ENCODE measurements at regions not wholly inside any gene's neighbourhood (a gene's known extent, or its start where the extent isn't known, plus 50 kb on each side); places are given as distances from the start of the nearest gene placed in this dataset.
"Not testable (repeated sequence)": the region's sequence is repeated elsewhere in the genome, so short reads cannot be mapped to it uniquely, and the experiment has no call there.

DNA sequence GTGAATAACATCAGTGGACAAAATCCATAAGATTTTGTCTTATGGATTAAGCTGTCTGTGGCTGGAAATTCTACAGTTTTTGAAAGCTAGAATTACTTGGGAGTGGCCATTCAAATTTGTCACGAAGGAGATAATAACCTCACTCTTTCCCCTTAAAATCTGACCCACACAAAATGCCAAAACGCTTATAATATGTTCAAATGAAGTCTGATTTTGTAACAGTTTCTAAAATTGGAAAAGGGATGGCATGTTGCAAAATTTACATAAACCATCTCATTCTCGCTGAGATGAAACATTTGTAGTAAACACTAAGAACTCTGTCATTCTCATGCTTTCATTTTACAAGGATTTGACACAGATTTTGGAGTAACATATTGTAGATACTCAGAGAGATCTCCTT is 112.7 kb downstream of the GJA1 start:
- no peak for DNase-seq (ENCODE audit: low spot score)

DNA sequence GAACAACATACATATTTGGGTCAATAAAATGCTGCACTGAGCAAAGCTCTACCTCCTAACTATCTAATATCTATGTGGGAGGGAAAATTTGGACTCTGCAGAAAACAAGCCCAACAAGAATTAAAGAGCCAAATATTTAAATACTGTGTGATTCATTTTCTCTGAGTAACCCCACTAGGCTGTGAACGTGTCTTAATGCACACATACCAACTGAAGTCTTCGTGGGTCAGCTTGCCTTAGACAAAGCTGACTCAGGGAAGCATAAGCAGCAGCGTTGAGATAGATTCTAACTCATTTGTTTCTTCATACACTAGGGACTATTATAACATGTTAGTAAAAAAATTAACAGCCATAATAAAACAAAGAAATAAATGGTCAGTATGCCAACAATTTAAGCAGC is 114.3 kb downstream of the GJA1 start:
- DNase-seq (ENCODE audit: low spot score) = peak; percentile 37

DNA sequence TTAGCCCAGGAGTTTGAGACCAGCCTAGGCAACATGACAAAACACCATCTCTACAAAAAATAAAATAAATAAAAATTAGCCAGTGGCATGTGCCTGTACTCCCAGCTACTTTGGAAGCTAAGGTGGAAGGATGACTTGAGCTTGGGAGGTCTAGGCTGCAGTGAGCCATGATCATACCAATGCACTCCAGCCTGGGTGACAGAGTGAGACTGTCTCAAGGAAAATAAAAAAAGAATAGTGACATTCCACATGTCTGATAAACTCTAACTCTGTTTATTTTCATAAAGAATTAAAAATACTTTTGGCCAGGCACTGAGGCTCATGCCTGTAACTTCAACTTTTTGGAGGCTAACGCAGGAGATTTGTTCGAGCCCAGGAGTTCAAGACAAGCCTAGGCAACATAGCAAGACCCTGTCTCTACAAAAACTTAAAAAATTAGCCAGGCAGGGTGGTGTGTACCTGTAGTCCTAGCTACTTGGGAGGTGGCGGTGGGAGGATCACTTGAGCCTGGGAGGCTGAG is 115.1 kb downstream of the GJA1 start:
- no peak for DNase-seq (ENCODE audit: low spot score)

DNA sequence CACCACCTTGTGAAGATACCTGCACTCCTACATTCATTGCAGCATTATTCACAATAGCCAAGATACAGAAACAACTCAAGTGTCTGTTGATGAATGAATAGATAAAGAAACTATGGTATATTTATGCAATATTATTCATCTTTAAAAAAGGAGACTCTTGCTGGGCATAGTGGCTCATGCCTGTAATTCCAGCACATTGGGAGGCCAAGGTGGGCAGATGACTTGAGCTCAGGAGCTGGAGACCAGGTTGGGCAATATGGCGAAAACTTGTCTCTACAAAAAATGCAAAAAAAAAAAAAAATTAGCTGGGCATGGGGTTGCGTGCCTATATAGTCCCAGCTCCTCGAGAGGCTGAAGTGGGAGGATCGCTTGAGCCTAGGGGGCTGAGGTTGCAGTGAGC is 119.8 kb downstream of the GJA1 start:
- DNase-seq (ENCODE audit: low spot score) = no peak

DNA sequence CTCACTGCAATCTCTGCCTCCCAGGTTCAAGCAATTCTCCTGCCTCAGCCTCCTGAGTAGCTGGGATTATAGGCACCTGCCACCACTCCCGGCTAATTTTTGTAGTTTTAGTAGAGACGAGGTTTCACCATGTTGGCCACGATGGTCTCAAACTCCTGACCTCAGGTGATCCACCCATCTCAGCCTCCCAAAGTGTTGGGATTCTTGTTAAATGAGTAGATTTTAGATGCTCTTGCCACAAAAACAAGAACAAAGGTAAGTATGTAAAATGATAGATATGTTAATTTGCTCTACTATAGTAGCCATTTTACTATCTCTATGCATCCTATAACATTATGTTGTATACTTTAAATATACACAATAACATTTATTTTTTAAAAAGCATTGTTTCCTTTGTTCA is 120.7 kb downstream of the GJA1 start:
- not testable (repeated sequence) for DNase-seq (ENCODE audit: low spot score)

DNA sequence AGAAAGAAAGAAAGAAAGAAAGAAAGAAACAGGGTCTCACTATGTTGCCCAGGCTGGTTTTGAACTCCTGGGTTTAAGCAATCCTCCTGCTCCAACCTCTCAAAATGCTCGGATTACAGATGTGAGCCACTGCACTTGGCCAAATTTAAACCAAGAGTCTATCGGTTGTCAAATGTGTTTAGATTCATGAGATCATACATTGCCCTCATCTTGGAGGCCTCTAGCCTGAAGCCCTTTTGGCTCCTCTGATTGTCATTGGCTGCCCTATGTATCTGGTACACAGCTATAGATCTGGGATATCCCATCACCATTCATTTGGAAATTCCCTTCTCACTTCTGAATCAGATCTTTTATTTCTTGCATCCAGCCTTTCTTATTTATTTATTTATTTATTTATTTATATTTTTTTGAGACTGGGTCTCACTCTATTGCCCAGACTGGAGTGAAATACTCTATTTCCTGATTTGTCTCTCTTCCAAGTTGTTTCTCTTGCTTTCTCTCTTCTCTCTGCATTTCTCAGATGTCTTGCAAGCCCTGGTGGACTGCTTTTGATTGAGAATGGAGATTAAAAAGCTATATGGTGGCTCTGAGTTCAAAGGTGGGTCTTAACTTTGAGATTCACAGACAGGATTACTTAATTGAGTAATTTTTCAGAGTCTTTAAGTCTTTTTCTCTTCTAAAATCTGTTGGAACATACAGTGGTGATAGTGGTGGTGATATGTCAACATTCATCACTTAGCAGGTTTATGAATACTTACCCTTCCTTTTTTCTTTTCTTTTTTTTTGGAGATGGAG is 121.9 kb downstream of the GJA1 start:
- DNase-seq (ENCODE audit: low spot score) = no peak

DNA sequence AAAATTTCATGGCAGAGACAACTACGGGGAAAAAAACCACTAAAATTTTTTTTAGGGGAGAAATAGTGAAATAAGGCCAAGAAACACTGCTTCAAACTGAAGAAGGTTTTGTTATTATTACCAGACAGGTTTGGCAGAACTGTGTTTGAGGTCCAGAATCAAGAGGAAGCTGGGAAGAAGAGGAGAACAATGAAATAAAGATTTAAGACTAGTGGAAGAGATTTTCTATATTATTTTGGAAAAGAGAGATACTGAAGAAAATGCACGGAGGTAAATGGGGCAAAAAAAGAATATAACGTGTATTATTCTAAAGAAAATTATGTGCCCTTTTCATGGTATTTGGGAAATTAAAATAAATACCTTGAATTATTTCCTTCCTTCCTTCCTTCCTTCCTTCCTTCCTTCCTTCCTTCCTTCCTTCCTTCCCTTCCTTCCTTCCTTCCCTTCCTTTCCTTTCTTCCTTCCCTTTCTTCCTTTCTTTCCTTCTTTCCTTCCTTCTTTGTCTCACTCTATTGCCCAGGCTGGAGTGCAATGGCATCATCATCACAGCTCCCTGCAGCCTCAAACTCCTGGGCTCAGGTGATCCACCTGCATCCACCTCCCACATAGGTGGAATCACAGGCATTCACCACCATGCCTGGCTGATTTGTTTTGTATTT is 124.3 kb downstream of the GJA1 start:
- no peak for DNase-seq (ENCODE audit: low spot score)

DNA sequence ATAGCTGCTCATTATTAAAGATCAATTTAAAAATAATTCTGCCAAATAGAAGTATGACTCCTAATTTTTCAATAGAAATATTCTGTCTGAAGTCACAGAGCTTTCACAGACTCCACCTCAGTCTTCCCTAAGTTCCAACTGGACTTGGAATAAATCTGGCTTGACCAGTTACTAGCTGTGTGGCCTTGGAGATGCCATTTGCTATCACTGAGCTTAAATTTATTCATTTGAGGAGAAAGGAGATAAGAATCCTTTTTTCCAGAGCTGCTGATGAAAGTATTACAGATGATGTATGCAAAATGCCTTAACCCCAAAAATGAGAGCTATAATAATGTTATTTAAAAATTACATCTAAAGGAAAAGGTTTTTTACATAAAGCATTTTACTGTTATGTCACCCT is 125.0 kb downstream of the GJA1 start:
- DNase-seq (ENCODE audit: low spot score) = no peak

DNA sequence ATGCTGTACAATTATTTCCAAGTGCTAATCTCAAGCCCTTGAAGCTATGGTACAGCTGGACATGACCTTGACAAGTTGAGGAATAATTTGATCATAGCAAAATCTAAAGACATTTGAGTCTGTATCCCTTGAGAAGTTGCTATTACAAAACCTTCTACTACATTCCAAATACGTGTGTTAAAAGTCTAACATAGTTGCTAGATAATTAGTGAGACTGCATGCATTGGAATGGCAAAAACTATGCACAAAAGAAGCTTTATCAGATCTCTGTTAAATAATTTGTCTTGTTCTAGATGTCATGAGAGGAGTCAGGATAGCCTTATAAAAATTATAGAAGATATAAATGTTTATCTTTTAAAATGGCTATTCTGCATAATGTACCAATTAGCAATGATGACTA is 127.8 kb downstream of the GJA1 start:
- DNase-seq (ENCODE audit: low spot score) = no peak

DNA sequence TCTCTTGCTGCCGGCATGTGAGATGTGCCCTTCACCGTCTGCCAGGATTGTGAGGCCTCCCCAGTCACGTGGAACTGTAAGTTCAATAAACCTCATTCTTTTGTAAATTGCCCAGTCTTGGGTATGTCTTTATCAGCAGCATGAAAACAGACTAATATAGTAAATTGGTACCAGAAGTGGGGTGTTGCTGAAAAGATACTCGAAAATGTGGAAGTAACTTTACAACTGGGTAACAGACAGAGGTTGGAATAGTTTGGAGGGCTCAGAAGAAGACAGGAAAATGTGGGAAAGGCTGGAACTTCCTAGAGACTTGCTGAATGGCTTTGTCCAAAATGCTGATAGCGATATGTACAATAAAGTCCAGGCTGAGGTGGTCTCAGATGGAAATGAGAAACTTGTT is 129.1 kb downstream of the GJA1 start:
- not testable (repeated sequence) for DNase-seq (ENCODE audit: low spot score)

DNA sequence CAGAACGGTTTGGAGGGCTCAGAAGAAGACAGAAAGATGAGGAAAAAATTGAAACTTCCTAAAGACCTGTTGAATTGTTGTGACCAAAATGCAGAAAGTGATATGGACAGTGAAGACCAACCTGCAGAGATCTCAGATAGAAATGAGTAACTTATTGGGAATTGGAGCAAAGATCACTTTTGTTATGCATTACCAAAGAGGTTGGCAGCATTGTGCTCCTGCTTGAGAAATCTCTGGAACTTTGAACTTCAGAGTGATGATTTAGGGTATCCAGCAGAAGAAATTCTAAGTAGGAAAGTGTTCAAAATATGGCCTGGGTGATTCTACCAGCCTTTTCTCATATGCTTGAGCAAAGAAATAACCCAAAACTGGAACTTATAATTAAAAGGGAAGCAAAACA is 136.0 kb downstream of the GJA1 start:
- DNase-seq (ENCODE audit: low spot score) = no peak

DNA sequence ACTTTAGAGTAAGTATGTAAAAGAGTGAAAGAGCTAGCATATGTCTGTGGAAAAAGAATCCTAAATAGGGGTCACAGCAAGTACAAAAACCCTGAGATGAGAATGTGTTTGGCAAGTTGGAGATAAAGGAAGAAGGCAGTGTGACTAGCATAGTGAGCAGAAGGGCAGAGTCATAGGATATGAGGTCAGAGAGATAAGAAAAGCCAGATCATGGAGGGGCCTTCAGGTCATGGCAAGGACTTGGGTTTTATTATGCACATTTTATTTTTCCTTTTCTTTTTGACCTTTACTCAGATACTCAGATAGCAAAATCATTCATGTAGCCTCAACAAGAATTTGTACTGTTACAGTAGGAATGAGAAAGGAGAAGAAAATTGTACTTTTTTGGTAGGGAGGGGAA is 138.0 kb downstream of the GJA1 start:
- peak; percentile 21 for DNase-seq (ENCODE audit: low spot score)

DNA sequence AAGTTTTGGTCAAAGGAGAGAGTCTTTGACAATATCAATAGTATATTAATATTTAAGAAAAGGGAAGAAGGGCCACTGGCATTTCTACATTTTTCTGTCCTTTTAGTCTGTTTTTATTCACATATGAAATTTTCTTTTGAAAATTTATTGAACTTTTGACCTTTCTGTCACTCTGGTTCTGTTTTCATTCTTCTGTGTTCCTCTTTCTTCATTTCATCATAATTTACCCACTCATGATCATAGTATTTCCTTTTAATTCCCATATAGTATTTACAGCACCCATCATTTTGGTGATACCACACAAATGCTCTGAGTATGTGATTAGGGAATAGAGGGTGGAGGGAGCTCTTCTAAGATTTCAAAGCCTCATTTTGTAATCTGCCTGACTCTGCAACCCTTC is 142.8 kb downstream of the GJA1 start:
- DNase-seq (ENCODE audit: low spot score) = no peak

DNA sequence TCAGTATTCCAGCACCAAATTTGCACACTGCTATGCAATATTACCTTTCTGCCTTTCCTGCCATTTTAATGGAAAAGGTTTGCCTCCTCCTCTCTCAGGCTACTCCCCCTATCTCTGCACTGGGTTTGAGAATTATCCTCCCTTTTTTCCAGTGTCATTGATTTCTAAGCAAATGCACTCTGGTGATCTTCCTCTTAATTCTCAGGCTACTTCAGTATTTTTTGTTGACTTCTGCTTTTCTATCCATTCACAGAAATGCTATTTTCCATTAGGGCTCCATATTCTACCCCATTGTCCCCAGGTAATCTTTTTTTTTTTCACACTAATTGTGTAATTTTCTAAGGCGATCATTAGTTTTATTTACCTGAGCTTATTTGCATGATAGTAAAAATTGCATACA is 144.0 kb downstream of the GJA1 start:
- DNase-seq (ENCODE audit: low spot score) = no peak

DNA sequence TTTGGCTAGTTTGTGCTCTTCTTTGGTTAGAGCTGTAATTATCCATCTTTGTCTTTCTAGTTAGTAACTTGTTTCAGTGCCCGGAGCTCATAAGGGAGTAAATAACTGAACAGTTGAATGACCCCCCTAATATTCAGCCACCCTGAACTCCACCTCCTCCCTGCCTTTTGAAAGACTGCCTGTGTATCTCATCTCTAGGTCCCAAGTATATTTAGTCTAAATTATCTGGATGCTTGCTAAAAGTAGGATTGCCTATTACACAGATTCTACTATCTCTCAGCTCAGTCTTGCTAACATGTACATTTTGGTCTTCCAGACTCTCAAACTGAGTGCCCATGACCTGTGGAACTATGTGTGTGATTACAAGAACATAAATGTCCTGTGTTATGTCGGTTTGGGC is 145.9 kb downstream of the GJA1 start:
- DNase-seq (ENCODE audit: low spot score) = no peak

DNA sequence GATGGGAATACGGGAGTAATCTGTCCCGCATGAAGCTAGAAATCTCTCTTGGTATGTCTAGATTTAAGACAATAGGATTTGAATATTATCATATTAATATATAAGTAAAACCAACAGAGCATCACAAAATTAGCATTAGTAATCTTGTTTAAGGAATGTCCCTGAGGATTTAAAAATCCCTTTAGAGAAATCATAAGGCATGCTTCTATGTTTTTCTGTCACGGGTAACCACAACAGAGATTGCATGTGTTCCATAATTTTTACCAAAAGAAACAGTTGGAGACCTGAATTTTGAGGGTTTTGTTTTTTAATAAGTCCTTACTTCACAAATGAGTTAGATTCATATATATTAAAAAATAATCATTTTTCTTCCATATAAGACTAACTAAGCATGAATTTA is 146.8 kb downstream of the GJA1 start:
- no peak for DNase-seq (ENCODE audit: low spot score)

DNA sequence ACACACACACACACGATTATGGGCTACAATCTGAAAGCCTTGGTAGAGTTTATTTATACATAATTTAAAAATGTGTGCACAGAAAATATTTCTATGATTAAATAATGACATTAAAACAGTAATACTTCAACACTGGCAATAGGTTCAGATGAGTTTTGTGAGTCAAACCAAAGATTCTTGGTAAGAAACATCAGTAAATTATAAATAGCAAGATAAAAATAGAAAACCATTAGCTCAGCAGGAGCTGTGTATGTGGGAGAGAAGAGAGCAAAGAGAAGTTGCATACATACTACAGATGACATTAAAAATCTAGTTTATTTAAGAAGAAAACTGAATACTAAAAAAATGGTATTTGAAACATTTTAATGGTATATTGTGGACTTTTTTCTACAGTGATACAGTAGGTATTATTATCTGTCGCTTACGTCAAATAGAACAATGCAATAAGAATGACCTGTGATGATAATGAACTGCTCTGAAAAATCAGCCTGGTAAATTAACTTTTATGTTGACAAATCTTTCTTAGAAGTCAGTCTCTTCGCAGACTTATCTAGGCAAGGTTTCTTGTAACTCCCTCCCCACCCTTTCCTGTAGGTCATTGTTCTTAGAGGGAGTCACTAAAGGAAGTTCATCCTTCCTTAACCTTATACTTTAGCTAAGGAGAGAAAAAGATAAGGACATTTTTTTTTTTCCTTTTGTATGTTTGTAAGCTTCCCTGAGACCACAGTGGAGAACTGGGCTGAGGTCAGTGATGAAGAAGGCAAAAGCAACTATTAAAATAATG is 149.3 kb downstream of the GJA1 start:
- peak; percentile 49 for DNase-seq (ENCODE audit: low spot score)

DNA sequence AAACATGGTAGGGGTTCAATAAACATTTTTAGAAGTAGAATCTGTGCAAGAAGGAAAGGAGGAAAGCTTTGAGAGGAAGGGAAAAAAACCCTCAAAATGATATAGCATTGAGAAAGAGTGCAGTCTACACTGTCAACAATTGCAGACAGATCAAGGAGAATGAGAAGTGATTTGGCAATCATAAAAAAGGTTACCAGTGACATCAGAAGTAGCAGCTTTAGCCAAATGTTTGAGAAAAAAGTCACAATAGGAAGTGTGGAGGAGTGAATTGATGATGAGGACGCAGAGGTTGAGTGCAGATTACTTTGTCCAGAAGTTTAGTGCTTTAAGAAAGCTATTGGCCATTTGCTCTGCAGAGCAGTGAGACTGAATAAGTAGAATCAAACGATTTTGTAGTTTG is 155.0 kb downstream of the GJA1 start:
- DNase-seq (ENCODE audit: low spot score) = peak; percentile 10

DNA sequence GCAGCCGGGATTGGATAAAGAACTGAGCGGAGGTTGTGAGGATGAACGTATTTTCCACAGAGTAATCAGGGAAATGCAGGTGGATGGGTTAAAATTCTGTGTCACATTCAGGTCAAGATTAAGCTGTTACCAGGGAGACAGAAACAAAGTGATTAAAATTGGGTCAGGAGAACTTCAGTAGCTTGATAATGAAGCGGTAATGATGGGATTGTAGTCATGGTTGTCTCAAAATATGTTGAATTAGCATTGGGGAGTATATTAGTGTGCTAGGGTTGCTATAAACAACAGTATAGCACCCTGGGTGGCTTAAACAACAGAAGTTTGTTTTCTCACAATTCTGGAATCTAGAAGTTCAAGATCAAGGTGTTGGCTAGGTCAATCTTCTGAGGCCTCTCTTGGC is 155.5 kb downstream of the GJA1 start:
- no peak for DNase-seq (ENCODE audit: low spot score)

DNA sequence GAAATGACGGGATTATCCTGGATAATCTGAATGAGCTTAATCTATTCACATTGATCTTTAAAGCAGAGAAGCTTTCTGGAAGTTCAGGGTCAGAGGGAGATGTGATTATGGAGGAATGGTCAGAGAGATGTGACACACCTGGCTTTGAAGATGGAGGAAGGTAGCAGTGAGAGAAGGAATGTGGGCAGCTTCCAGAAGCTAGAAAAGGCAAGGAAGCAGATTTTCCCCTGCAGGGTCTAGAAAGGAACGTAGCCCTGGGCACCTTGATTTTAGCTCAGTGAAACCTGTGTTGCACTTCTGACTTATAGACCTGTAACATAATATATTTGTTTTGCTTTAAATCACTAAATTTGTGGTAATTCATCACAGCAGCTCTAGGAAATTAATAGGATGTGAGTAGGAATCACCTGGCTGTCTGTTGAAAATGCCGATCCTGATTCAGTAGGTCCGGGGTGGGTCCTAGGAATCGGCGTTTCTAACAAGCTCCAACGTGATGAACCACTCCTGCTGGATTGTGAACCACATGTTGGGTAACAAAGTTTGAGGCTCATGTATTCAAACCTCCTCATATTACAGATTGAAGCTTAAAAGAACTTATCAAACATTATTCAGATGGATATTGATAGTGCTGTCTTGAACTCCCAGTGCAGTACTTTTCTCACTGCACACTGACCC is 157.0 kb downstream of the GJA1 start:
- DNase-seq (ENCODE audit: low spot score) = no peak

DNA sequence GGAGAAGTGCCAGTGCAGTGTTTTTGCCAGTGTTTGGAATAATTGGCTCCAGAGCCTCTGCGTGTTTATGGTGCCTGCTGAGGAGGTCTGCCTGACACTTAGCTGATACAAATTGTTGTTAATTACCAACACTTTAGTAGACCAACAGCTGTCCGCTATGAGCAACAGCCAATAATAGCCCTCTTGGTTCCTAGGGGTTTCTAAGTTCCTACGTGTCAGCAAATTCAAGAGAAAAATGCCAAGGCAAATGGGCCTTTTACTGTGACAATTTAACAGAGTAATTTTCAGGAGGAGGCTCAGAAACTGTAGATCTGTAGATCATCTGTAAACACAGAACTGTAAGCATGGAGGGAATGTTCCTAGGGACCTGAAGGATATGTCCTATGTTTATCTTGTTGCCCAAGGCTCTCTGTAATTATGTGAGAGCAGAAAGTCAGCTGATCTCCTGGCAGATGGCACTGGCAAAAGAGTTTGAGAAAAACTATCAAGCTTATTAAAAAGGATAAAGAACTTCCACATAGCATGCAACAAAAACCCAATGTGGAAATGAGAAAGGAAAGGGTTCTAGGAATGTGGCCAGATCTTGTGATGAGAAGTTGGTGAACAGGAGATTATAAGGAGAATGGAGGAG is 157.7 kb downstream of the GJA1 start:
- peak; percentile 21 for DNase-seq (ENCODE audit: low spot score)

DNA sequence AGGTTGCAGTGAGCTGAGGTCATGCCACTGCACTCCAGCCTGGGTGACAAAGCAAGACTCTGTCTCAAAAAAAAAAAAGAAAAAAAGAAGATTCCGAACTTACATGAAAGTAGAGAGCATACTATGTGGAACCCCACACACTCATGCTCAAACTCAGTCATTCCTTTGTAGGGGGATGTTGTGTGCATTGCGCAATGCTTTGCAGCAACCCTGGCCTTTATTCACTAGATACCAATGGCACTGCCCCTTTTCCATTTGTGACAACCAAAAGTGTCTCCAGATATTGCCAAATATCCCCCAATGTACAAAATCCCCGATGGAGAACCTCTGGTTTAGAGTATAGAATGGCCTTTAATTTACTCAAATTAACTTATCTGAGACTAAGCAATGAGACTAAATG is 158.6 kb downstream of the GJA1 start:
- DNase-seq (ENCODE audit: low spot score) = no peak
